ENCODE measurements at regions not wholly inside any gene's neighbourhood (a gene's known extent, or its start where the extent isn't known, plus 50 kb on each side); places are given as distances from the start of the nearest gene placed in this dataset.

DNA sequence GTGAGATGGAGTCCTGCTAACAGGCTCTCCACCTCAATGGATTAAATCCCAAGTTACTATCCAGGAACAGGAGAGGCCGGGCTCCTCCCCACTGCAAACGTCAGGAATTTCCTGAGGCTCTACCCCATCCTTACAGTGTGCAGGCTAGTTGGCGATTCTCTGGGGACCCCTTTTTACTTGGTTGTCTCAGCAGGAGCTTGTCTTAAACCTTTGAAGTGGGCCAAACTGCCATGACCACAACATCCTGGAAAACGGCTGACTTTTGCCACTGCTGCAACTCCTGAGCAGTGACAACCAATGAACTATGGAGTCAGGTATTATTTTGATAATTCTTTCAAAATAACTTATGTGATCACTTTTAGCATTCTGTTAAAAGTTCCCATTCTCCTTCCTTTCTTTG lies 440.9 kb upstream of the CCDC54 start:
- no peak for DNase-seq (ENCODE audit: low spot score)
- Histone ChIP-seq H3K27ac (no peak overlapping the region), H3K4me3 (no peak overlapping the region)
- TF ChIP-seq, protein P1, sequence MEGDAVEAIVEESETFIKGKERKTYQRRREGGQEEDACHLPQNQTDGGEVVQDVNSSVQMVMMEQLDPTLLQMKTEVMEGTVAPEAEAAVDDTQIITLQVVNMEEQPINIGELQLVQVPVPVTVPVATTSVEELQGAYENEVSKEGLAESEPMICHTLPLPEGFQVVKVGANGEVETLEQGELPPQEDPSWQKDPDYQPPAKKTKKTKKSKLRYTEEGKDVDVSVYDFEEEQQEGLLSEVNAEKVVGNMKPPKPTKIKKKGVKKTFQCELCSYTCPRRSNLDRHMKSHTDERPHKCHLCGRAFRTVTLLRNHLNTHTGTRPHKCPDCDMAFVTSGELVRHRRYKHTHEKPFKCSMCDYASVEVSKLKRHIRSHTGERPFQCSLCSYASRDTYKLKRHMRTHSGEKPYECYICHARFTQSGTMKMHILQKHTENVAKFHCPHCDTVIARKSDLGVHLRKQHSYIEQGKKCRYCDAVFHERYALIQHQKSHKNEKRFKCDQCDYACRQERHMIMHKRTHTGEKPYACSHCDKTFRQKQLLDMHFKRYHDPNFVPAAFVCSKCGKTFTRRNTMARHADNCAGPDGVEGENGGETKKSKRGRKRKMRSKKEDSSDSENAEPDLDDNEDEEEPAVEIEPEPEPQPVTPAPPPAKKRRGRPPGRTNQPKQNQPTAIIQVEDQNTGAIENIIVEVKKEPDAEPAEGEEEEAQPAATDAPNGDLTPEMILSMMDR (IDR thresholded peaks at IDR 0.05), result no peak

DNA sequence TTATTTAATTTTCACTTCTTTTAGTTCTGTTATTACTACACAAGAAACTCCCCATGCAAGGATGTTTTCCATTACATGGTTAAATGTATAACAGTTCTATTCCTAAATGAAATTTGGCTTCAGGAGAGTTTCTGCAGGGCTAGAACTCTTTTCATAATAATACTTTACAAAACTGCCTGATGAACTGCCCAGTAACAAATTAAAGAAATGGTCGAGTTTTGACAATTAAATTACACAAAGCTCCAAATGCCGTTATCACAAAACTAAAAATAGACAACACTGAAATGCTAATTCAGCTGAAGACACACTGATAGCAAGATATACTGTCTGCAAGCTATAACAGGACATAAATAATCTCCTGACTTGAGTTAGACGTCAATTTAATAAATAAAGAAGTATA lies 435.2 kb upstream of the CCDC54 start:
- no peak overlapping the region for H3K27ac ChIP-seq
- TF ChIP-seq, protein P1 (IDR thresholded peaks at IDR 0.05), result no peak
- DNase-seq (ENCODE audit: low spot score), result no peak
- no peak overlapping the region for H3K4me3 ChIP-seq

DNA sequence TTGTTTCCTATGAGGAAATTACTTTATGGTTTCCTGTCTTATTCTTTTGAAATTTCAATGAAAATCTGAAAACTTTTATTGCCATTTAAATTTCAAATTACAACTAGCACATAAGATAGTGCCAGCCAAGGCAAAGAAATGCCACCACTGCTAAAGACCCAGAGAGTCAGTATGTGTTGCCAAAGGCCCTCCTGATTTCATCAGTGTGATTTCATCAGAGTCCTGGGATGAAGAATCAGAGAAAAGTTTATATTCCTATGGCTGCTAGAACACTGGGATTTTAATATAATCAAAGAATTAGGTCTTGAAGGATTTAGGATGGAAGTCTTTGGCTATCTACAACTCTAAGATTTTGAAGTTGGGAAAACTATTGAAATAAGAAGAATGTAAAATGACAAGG lies 434.2 kb upstream of the CCDC54 start:
- DNase-seq (ENCODE audit: low spot score), result no peak
- no peak overlapping the region for H3K27ac ChIP-seq
- TF ChIP-seq, protein P1 (IDR thresholded peaks at IDR 0.05), result no peak
- H3K4me3 ChIP-seq, result no peak overlapping the region

DNA sequence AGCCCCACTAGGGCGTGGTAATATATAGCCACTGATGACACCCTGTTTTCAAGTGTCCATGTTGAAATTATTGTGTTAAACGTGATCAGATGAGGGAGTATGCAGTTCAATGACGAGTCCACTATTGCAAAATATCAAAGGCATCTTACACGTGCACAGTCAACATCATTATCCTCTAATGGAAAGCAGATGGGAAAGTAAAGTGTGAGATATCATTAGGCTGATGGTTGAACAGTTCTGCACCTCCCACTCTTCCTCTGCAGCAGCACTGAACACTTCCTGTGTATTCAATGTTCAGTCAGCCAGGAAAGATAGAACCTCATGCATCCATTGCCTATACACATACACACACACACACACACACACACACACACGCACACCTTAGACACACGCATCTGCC lies 431.8 kb upstream of the CCDC54 start:
- DNase-seq (ENCODE audit: low spot score), result no peak
- Histone ChIP-seq H3K27ac (no peak overlapping the region), H3K4me3 (no peak overlapping the region)
- TF ChIP-seq, protein P1 (IDR thresholded peaks at IDR 0.05), result no peak

DNA sequence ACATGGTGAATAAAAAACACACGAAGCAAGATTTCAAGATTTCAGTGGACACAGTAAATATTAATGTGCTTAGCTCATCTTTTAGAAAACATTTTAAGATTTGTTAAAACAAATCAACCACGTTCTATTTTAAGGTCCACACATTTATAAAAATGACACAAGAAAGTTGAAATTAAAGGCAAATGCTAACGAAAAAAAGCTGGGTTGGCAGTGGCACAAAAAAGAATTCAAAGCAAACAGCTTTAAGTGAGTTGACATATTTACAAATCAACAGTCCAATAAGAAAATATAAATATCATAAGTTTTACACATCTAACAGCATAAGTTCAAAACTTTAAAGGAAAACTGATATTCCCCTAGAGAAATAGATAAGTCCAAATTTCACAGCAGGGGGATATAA lies 430.4 kb upstream of the CCDC54 start:
- Histone ChIP-seq H3K4me3 (no peak overlapping the region), H3K27ac (no peak overlapping the region)
- TF ChIP-seq, protein P1 (IDR thresholded peaks at IDR 0.05), result no peak
- DNase-seq (ENCODE audit: low spot score), result no peak

DNA sequence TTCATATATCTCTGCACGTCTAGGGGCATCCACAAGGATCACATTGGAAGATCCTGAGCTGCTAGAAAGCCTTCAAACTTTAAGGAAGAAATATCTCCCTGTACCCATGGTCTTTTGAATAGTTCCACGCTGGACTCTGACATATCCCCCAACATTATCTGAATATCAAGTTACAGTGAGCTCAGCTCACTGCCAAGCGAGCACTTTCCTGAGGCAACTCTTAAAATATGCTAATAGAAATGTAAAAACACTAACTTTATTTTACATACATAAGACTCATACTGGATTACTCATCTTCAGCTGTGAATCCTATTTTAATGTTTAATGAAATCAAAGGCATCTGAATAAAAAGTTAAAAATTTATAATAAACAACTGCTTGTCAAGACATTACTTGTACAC lies 420.2 kb upstream of the CCDC54 start:
- TF ChIP-seq, protein P1 (IDR thresholded peaks at IDR 0.05), result no peak
- no peak for DNase-seq (ENCODE audit: low spot score)
- no peak overlapping the region for H3K4me3 ChIP-seq

DNA sequence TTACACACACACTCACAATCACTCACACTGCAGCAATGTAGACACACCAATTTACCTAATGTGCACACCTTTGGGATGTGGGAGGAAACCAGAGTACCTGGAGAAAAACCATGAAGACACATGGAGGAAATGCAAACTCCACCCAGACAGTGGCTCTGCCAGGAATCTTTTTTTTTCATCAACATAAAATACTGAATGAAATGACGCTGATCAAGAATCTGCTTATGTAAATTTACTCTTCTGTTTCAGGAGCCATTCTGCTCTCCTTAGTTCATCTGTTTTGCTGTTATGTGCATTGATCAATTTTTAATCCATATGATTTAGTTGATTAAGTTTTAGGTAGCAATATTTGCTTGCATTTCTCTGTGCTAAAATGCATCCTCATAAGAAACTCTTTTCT lies 414.2 kb upstream of the CCDC54 start:
- TF ChIP-seq, protein P1 (IDR thresholded peaks at IDR 0.05), result no peak
- Histone ChIP-seq H3K27ac (peak overlapping the region in 1 of 2 donors; percentile 44), H3K4me3 (no peak overlapping the region)
- no peak for DNase-seq (ENCODE audit: low spot score)

More for the DNA sequence above, 420.2 kb upstream of the CCDC54 start:
- no peak overlapping the region for H3K27ac ChIP-seq
